H9 (cell line): ENCODE measurements at regions not wholly inside any gene's neighbourhood (a gene's known extent, or its start where the extent isn't known, plus 50 kb on each side); places are given as distances from the start of the nearest gene placed in this dataset.

Experiments
- DNase-seq: peaks from one replicate; pipeline ENCODE4 v3.0.0-alpha.2; 2017
- H2AFZ ChIP-seq: one replicate; pipeline ENCODE4 v1.6.1; 2013; ENCODE audit warnings: mild to moderate bottlenecking, low read length, control low read depth, moderate library complexity
- H2AK5ac ChIP-seq: 2 replicates; pipeline ENCODE4 v1.6.1; 2013; ENCODE audit warnings: low read length, control low read depth, mixed read lengths; ENCODE audit not compliant: insufficient read length
- H2BK120ac ChIP-seq: one replicate; pipeline ENCODE4 v1.6.1; 2013; ENCODE audit warnings: low read depth, mild to moderate bottlenecking, low read length, control low read depth, inconsistent platforms; ENCODE audit not compliant: poor library complexity, severe bottlenecking
- H2BK12ac ChIP-seq: 2 replicates; pipeline ENCODE4 v1.6.1; 2013; ENCODE audit warnings: low read length, control low read depth, mixed read lengths, low read depth; ENCODE audit not compliant: insufficient read length
- H2BK15ac ChIP-seq: 2 replicates; pipeline ENCODE4 v1.6.1; 2013; ENCODE audit warnings: low read depth, low read length, control low read depth
- H2BK20ac ChIP-seq: one replicate; pipeline ENCODE4 v1.6.1; 2013; ENCODE audit warnings: low read depth, mild to moderate bottlenecking, low read length, control low read depth, inconsistent platforms; ENCODE audit not compliant: poor library complexity, severe bottlenecking
- H2BK5ac ChIP-seq: 2 replicates; pipeline ENCODE4 v1.6.1; 2013; ENCODE audit warnings: low read length, control low read depth, mixed read lengths; ENCODE audit not compliant: insufficient read length
- H3K14ac ChIP-seq: 2 replicates; pipeline ENCODE4 v1.6.1; 2013; ENCODE audit warnings: low read length, control low read depth; ENCODE audit not compliant: insufficient read depth
- H3K18ac ChIP-seq: 2 replicates; pipeline ENCODE4 v1.6.1; 2013; ENCODE audit warnings: low read depth, mild to moderate bottlenecking, mixed read lengths, low read length, control low read depth; ENCODE audit not compliant: insufficient read length
- H3K23ac ChIP-seq: 2 replicates; pipeline ENCODE4 v1.6.1; 2013; ENCODE audit warnings: low read length, control low read depth, mixed read lengths, low read depth; ENCODE audit not compliant: insufficient read length
- H3K23me2 ChIP-seq: 2 replicates; pipeline ENCODE4 v1.6.1; 2013; ENCODE audit warnings: low read depth, mild to moderate bottlenecking, mixed read lengths, low read length, control low read depth; ENCODE audit not compliant: insufficient read length, poor library complexity, severe bottlenecking
- H3K27ac ChIP-seq: 2 replicates; pipeline ENCODE4 v1.5.1; 2013; ENCODE audit warnings: low read length, control low read depth, mixed read lengths, low read depth; ENCODE audit not compliant: insufficient read length
- H3K27me3 ChIP-seq: 2 replicates; pipeline ENCODE4 v1.6.1; 2013; ENCODE audit warnings: low read length, control low read depth, inconsistent platforms; ENCODE audit not compliant: insufficient read depth
- H3K4ac ChIP-seq: 2 replicates; pipeline ENCODE4 v1.6.1; 2013; ENCODE audit warnings: low read depth, mild to moderate bottlenecking, control low read depth, inconsistent platforms, low read length, moderate library complexity
- H3K4me1 ChIP-seq: 2 replicates; pipeline ENCODE4 v1.6.1; 2013; ENCODE audit warnings: low read length, control low read depth, inconsistent platforms; ENCODE audit not compliant: insufficient read depth
- H3K4me2 ChIP-seq: 2 replicates; pipeline ENCODE4 v1.6.1; 2013; ENCODE audit warnings: low read length, control low read depth, mixed read lengths; ENCODE audit not compliant: insufficient read length, insufficient read depth
- H3K56ac ChIP-seq: 2 replicates; pipeline ENCODE4 v1.6.1; 2013; ENCODE audit warnings: low read depth, mild to moderate bottlenecking, mixed read lengths, low read length, control low read depth; ENCODE audit not compliant: insufficient read length
- H3K79me1 ChIP-seq: 2 replicates; pipeline ENCODE4 v1.6.1; 2013; ENCODE audit warnings: low read depth, mild to moderate bottlenecking, moderate library complexity, low read length, control low read depth, inconsistent platforms; ENCODE audit not compliant: insufficient read depth, poor library complexity, severe bottlenecking
- H3K79me2 ChIP-seq: 2 replicates; pipeline ENCODE4 v1.6.1; 2013; ENCODE audit warnings: low read length, control low read depth, inconsistent platforms; ENCODE audit not compliant: insufficient read depth
- H3K9ac ChIP-seq: 2 replicates; pipeline ENCODE4 v1.6.1; 2013; ENCODE audit warnings: low read length, control low read depth, mixed read lengths; ENCODE audit not compliant: insufficient read length; ENCODE audit errors: extremely low read depth
- H3K9me3 ChIP-seq: one replicate; pipeline ENCODE4 v1.6.1; 2013; ENCODE audit warnings: low read depth, low read length, inconsistent platforms; ENCODE audit not compliant: control insufficient read depth
- H3T11ph ChIP-seq: one replicate; pipeline ENCODE4 v1.6.1; 2013; ENCODE audit warnings: mild to moderate bottlenecking, low read length, control low read depth, inconsistent platforms
- H4K20me1 ChIP-seq: one replicate; pipeline ENCODE4 v1.6.1; 2013; ENCODE audit not compliant: control insufficient read depth, insufficient read length, insufficient read depth
- H4K5ac ChIP-seq: 2 replicates; pipeline ENCODE4 v1.6.1; 2013; ENCODE audit warnings: low read depth, mild to moderate bottlenecking, mixed read lengths, low read length, control low read depth; ENCODE audit not compliant: insufficient read length
- H4K8ac ChIP-seq: replicated peaks from 2 replicates; pipeline ENCODE4 v1.6.1; 2013; ENCODE audit warnings: low read length, control low read depth, mixed read lengths, low read depth; ENCODE audit not compliant: insufficient read length
- H4K91ac ChIP-seq: 2 replicates; pipeline ENCODE4 v1.6.1; 2013; ENCODE audit warnings: low read depth, mild to moderate bottlenecking, moderate library complexity, mixed read lengths, low read length, control low read depth; ENCODE audit not compliant: insufficient read length
- H3K27ac Mint-ChIP-seq, 3 experiments: 2 replicates in 2 of 3; 3 replicates in 1 of 3; pipeline ENCODE4 v1.8.0; 2020 to 2021; ENCODE audit warnings: mixed read lengths in 3 of 3, mild to moderate bottlenecking in 1 of 3, moderate library complexity in 1 of 3
- H3K27me3 Mint-ChIP-seq: 2 replicates; pipeline ENCODE4 v1.8.0; 2021; ENCODE audit warnings: low read depth, mild to moderate bottlenecking, moderate library complexity, mixed read lengths
- H3K36me3 Mint-ChIP-seq, 3 experiments: 2 replicates in 2 of 3; 3 replicates in 1 of 3; pipeline ENCODE4 v1.8.0; 2020 to 2021; ENCODE audit warnings: low read depth in 3 of 3, mixed read lengths in 3 of 3; ENCODE audit not compliant: insufficient read depth in 1 of 3
- H3K4me1 Mint-ChIP-seq, 2 experiments: 2 replicates each; pipeline ENCODE4 v1.8.0; 2020; ENCODE audit warnings: mixed read lengths in 2 of 2
- H3K4me3 Mint-ChIP-seq, 2 experiments: 2 replicates in 1 of 2; 3 replicates in 1 of 2; pipeline ENCODE4 v1.8.0; 2020 to 2021; ENCODE audit warnings: mild to moderate bottlenecking in 2 of 2, mixed read lengths in 2 of 2, moderate library complexity in 1 of 2
- H3K9me3 Mint-ChIP-seq, 2 experiments: 2 replicates in 1 of 2; 3 replicates in 1 of 2; pipeline ENCODE4 v1.8.0; 2020; ENCODE audit warnings: mild to moderate bottlenecking in 2 of 2, mixed read lengths in 2 of 2, moderate library complexity in 1 of 2
- CTCF ChIP-seq: fragments of 200-600 bp; sonication (generic); conservative IDR thresholded peaks from 3 replicates; pipeline ENCODE4 v1.8.0; 2021; ENCODE audit warnings: antibody characterized with exemption, mild to moderate bottlenecking
- WGBS: extraction: QIAGEN DNeasy Blood & Tissue Kit; methylation state at CpG from one replicate; pipeline ENCODE4 v1.1.7; 2013; ENCODE audit warnings: missing lambda C conversion rate, low lambda C conversion rate, mixed read lengths; ENCODE audit not compliant: insufficient read length; ENCODE audit errors: extremely low coverage; 5-methylcytosine and 5-hydroxymethylcytosine counted together

- Histone ChIP-seq H4K5ac (no peak overlapping the region), H3K56ac (no peak overlapping the region), H2AK5ac (no peak overlapping the region), H2BK120ac (no peak overlapping the region), H2AFZ (no peak overlapping the region), H3K27ac (no peak overlapping the region), H2BK15ac (no peak overlapping the region), H2BK5ac (no peak overlapping the region), H3K4me1 (no peaks in the 10 kb centered on the region), H3K14ac (no peak overlapping the region), H3K23me2 (no peaks in the 10 kb centered on the region), H3K4ac (no peak overlapping the region), H4K20me1 (peaks cover 2% of the 10 kb centered on the region), H2BK12ac (no peak overlapping the region), H3K27me3 (no peaks in the 10 kb centered on the region), H3K9ac (no peak overlapping the region), H2BK20ac (no peak overlapping the region), H4K91ac (no peak overlapping the region), H3K23ac (no peak overlapping the region), H3T11ph (no peak overlapping the region), H3K18ac (no peak overlapping the region), H3K9me3 (no peaks in the 10 kb centered on the region), H3K4me2 (no peak overlapping the region), H3K79me2 (no peaks in the 10 kb centered on the region; the same call in 1 of the 2 replicates), H3K79me1 (no peaks in the 10 kb centered on the region), H4K8ac (no peak overlapping the region)
- Mint-ChIP-seq H3K27ac (no peak overlapping the region), H3K36me3 (no peaks in the 10 kb centered on the region), H3K4me3 (no peak overlapping the region), H3K27me3 (peaks cover 23% of the 10 kb centered on the region), H3K4me1 (no peaks in the 10 kb centered on the region), H3K9me3 (no peaks in the 10 kb centered on the region)
- WGBS: no CpG with 5 or more reads among the region's 2 CpGs
- no peak for TF ChIP-seq CTCF
- no peak for DNase-seq
Measured at GRCh38 chr10:125294109-125294508, 133.7 kb upstream of the CTBP2 start.
